MM.1S (cell line): ENCODE measurements at regions not wholly inside any gene's neighbourhood (a gene's known extent, or its start where the extent isn't known, plus 50 kb on each side); places are given as distances from the start of the nearest gene placed in this dataset.

Source experiments
- CTCF ChIP-seq: fragments of 300-600 bp; sonication (generic); IDR thresholded peaks from 2 replicates; pipeline ENCODE4 v1.5.1; 2016; ENCODE audit warnings: antibody characterized with exemption, low read length, mixed read lengths
- EZH2 ChIP-seq: fragments of 300-600 bp; sonication (generic); optimal IDR thresholded peaks from 2 replicates; pipeline ENCODE3; 2017; ENCODE audit warnings: low read depth, mild to moderate bottlenecking, antibody characterized with exemption, low read length, mixed read lengths

DNA sequence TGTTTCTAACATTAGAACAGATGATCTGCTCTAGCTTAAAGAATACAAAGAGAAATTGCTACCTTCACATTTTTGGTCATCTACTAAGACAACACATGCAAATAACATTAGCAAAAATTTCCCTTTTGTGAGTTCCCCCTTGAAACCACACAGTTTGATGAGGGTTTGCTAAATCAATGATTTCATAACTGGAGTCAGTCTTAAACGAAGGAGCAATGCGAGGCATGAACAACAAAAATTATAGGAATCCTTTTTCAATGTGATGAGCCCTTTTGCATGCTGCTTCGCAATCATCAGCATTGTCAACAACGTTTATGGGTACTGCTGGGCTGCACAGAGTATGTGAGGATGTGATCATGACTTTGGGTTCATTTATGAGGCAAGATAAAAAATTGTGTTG lies 286.4 kb downstream of the C7orf25 start:
- TF ChIP-seq CTCF: no peak
- no peak for TF ChIP-seq EZH2
